Thyroid gland (tissue), 4 donors: ENCODE measurements at regions not wholly inside any gene's neighbourhood (a gene's known extent, or its start where the extent isn't known, plus 50 kb on each side); places are given as distances from the start of the nearest gene placed in this dataset.

Experiments used
- DNase-seq, 2 donors: peaks; one replicate each; pipeline ENCODE4 v3.0.0-alpha.2; 2019
- H3K27ac ChIP-seq, 3 donors: fragments of 200-600 bp; sonication (generic); 1 replicate in 2 of 3; 2 replicates in 1 of 3; pipeline ENCODE4 v1.5.1; 2016 to 2019; ENCODE audit warnings: mild to moderate bottlenecking in 1 of 3, moderate library complexity in 1 of 3
- H3K27me3 ChIP-seq: fragments of 200-600 bp; sonication (generic); one replicate; pipeline ENCODE4 v1.5.1; 2019
- H3K36me3 ChIP-seq, 2 donors: fragments of 200-600 bp; sonication (generic); one replicate each; pipeline ENCODE4 v1.5.1; 2016 to 2019
- H3K4me1 ChIP-seq, 2 donors: fragments of 200-600 bp; sonication (generic); one replicate each; pipeline ENCODE4 v1.5.1; 2017 to 2019
- H3K4me3 ChIP-seq, 3 donors: fragments of 200-600 bp; sonication (generic); replicated peaks in 1 of 3; 1 replicate in 2 of 3; 2 replicates in 1 of 3; pipeline ENCODE4 v1.5.1; 2016; ENCODE audit warnings: mild to moderate bottlenecking in 1 of 3
- H3K9me3 ChIP-seq: fragments of 200-600 bp; sonication (generic); one replicate; pipeline ENCODE4 v1.5.1; 2017
- POLR2A ChIP-seq, 2 donors: fragments of 450-650 bp; IDR thresholded peaks; one replicate each; pipeline ENCODE4 v1.6.1; 2017; ENCODE audit warnings: antibody characterized with exemption in 2 of 2, mild to moderate bottlenecking in 2 of 2, moderate library complexity in 1 of 2
- WGBS, 2 donors: methylation state at CpG; one replicate each; pipeline ENCODE4 v1.1.5; 2017; 5-methylcytosine and 5-hydroxymethylcytosine counted together
- intact Hi-C: fragments of 100-400 bp; cut with DNase I; formaldehyde crosslinking; loops from one replicate; pipeline ENCODE4 v1.15.1; 2023
- TF ChIP-seq, protein P1 (sequence below), 6 experiments: fragments of 200-600 bp in 3 of 6; fragments of 450-650 bp in 3 of 6; sonication (generic) in 3 of 6; IDR thresholded peaks; one replicate each; pipeline ENCODE4 v1.5.1; 2016 to 2019; ENCODE audit warnings: antibody characterized with exemption in 6 of 6, mild to moderate bottlenecking in 2 of 6, inconsistent platforms in 1 of 6, moderate library complexity in 1 of 6

DNA sequence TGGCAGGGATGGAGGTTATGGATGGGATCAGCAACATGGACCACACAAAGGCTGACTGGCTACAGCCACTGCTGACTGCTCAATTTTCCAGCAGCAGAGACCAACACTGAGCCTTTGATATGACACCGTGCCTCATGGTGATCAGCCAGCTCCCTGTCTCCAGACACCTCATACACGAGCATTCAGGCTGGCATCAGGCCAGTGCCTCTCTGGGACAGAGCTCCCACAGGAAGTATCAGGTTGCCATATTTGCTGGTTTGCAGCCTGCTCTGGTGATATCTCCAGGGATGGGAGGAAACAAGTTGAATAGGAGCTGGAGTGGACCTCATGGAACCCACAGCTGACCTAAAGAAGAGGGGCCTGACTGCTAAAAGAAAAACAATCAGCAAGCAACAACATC lies 471.2 kb upstream of the ATXN7L3B start:
- Histone ChIP-seq H3K27me3 (no peaks in the 10 kb centered on the region), H3K4me3 (no peak overlapping the region), H3K27ac (no peak overlapping the region), H3K36me3 (no peaks in the 10 kb centered on the region), H3K9me3 (no peaks in the 10 kb centered on the region), H3K4me1 (no peaks in the 10 kb centered on the region)
- no peak for TF ChIP-seq POLR2A (IDR thresholded peaks at IDR 0.05)
- TF ChIP-seq, protein P1, sequence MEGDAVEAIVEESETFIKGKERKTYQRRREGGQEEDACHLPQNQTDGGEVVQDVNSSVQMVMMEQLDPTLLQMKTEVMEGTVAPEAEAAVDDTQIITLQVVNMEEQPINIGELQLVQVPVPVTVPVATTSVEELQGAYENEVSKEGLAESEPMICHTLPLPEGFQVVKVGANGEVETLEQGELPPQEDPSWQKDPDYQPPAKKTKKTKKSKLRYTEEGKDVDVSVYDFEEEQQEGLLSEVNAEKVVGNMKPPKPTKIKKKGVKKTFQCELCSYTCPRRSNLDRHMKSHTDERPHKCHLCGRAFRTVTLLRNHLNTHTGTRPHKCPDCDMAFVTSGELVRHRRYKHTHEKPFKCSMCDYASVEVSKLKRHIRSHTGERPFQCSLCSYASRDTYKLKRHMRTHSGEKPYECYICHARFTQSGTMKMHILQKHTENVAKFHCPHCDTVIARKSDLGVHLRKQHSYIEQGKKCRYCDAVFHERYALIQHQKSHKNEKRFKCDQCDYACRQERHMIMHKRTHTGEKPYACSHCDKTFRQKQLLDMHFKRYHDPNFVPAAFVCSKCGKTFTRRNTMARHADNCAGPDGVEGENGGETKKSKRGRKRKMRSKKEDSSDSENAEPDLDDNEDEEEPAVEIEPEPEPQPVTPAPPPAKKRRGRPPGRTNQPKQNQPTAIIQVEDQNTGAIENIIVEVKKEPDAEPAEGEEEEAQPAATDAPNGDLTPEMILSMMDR (IDR thresholded peaks at IDR 0.05) = no peak
- DNase-seq = no peak
- 79 to 100% methylated on average over 1 to 2 of the region's 2 CpGs for WGBS, 2 donors
- intact Hi-C loops = no loop called here

DNA sequence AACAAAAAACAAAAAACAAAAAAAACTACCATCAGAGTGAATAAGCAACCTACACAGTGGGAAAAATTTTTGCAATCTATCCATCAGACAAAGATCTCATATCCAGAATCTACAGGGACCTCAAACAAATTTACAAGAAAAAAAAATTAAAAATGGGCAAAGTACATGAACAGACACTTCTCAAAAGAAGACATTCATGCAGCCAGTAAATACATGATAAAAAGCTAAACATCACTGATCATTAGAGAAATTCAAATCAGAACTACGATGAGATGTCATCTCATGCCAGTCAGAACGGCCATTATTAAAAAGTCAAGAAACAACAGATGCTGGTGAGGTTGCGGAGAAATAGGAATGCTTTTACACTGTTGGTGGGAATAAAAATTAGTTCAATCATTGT lies 466.5 kb upstream of the ATXN7L3B start:
- no peaks in the 10 kb centered on the region for H3K36me3 ChIP-seq
- no peak for DNase-seq
- H3K27me3 ChIP-seq = no peaks in the 10 kb centered on the region
- no peak for TF ChIP-seq POLR2A (IDR thresholded peaks at IDR 0.05)
- TF ChIP-seq, protein P1 (IDR thresholded peaks at IDR 0.05) = no peak
- no peak overlapping the region for H3K4me3 ChIP-seq
- 92 to 93% methylated on average over 3 of the region's 3 CpGs for WGBS, 2 donors
- intact Hi-C loops = no loop called here
- no peak overlapping the region for H3K27ac ChIP-seq
- H3K9me3 ChIP-seq = no peaks in the 10 kb centered on the region
- no peaks in the 10 kb centered on the region for H3K4me1 ChIP-seq

DNA sequence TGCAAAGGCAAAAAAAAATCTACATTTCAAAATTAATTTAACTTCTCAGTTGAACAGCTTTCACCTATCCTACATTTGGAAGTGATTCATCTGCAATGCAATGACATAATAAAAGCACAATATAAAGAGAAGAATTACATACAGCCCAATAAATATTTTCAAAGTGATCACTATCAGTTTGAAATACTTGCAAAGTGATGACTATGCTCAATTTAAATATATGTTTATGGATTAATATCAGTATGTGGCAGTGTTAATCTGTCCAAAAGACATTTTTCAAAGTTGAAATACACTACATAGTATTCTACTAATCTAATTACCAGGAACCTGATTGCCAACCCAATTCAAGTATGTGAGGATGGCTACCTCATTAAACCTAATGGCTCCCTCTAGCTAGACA lies 460.7 kb upstream of the ATXN7L3B start:
- DNase-seq = no peak
- Histone ChIP-seq H3K36me3 (no peaks in the 10 kb centered on the region), H3K27ac (no peak overlapping the region), H3K27me3 (no peaks in the 10 kb centered on the region), H3K4me3 (no peak overlapping the region), H3K4me1 (no peaks in the 10 kb centered on the region), H3K9me3 (no peaks in the 10 kb centered on the region)
- intact Hi-C loops = no loop called here
- TF ChIP-seq, protein P1 (IDR thresholded peaks at IDR 0.05) = no peak
- no peak for TF ChIP-seq POLR2A (IDR thresholded peaks at IDR 0.05)

DNA sequence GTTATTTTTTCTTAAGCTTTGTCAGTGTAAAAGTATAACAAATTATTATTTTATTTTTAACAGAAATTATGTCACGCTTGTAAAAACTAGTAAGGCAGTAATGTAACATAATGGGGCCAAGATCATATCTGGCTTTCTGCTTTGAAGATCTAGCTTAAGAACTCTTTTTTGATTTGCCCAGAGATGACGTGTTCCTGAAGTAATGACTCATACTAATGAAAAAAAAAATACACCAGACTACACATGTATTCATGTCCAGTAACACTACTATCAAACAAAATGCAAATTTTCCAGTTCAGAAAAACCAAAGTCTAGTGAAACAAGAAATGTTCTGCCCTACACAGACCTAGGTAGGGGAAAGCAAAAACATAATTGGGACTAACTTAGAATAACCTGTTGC lies 432.2 kb upstream of the ATXN7L3B start:
- TF ChIP-seq, protein P1 (IDR thresholded peaks at IDR 0.05) = no peak
- no peak for TF ChIP-seq POLR2A (IDR thresholded peaks at IDR 0.05)
- WGBS, 2 donors = 53 to 58% methylated on average over 2 of the region's 2 CpGs

DNA sequence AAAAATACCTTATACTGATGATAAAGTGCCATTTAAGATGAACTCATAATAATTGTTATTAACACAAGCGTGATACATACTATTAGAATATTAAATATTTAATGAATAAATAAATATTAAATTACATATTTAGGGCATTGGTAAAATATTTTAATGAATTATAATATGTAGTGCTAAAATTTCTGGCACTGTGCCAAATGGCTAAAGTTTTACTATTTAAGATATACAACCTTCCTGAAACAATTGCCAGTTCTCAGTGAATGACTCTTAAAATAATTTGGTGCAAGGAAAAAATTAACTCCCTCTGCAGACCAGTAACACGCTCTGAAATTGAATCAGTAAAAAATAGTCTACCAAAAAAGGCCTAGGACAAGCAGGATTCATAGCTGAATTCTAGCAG lies 428.9 kb upstream of the ATXN7L3B start:
- intact Hi-C loops = no loop called here
- Histone ChIP-seq H3K36me3 (no peaks in the 10 kb centered on the region), H3K27ac (no peak overlapping the region), H3K27me3 (no peaks in the 10 kb centered on the region), H3K4me3 (no peak overlapping the region), H3K9me3 (no peaks in the 10 kb centered on the region), H3K4me1 (no peaks in the 10 kb centered on the region)
- WGBS, 2 donors = 90 to 93% methylated on average over 2 of the region's 2 CpGs
- TF ChIP-seq, protein P1 (IDR thresholded peaks at IDR 0.05) = no peak
- TF ChIP-seq POLR2A (IDR thresholded peaks at IDR 0.05) = no peak
- DNase-seq = no peak

More for the DNA sequence above, 432.2 kb upstream of the ATXN7L3B start:
- H3K27me3 ChIP-seq = no peaks in the 10 kb centered on the region
- H3K27ac ChIP-seq = no peak overlapping the region
- no peaks in the 10 kb centered on the region for H3K36me3 ChIP-seq
- H3K4me1 ChIP-seq = no peaks in the 10 kb centered on the region
- H3K9me3 ChIP-seq = no peaks in the 10 kb centered on the region
- H3K4me3 ChIP-seq = no peak overlapping the region
- no peak for DNase-seq
- intact Hi-C loops = no loop called here
